Right lung (tissue), 2 donors: ENCODE measurements at regions not wholly inside any gene's neighbourhood (a gene's known extent, or its start where the extent isn't known, plus 50 kb on each side); places are given as distances from the start of the nearest gene placed in this dataset.
"Not testable (repeated sequence)": the region's sequence is repeated elsewhere in the genome, so short reads cannot be mapped to it uniquely, and the experiment has no call there.

Experiments used
- DNase-seq, 2 donors: peaks; one replicate each; pipeline ENCODE4 v3.0.0-alpha.2; 2013

- DNase-seq, result no peak
These were observed 188.5 kb downstream of the PWWP3B start for GRCh38 chrX:106356580-106356979.

- DNase-seq, result no peak
These were observed 195.1 kb downstream of the PWWP3B start for GRCh38 chrX:106363214-106363613.

GRCh38 chrX:106378616-106379015 is 210.5 kb downstream of the PWWP3B start:
- no peak for DNase-seq

GRCh38 chrX:106391284-106391911 is 220.4 kb upstream of the RADX start:
- no peak for DNase-seq

GRCh38 chrX:106392346-106392745 is 219.4 kb upstream of the RADX start:
- DNase-seq, result no peak

GRCh38 chrX:106397788-106398538 is 213.8 kb upstream of the RADX start:
- DNase-seq, result no peak

GRCh38 chrX:106401965-106402559 is 209.7 kb upstream of the RADX start:
- no peak for DNase-seq

- no peak for DNase-seq
These were observed 207.3 kb upstream of the RADX start for GRCh38 chrX:106404512-106404911.

- no peak for DNase-seq
These were observed 196.4 kb upstream of the RADX start for GRCh38 chrX:106415276-106415895.

GRCh38 chrX:106436691-106437090 is 175.1 kb upstream of the RADX start:
- DNase-seq, result no peak

GRCh38 chrX:106437407-106437806 is 174.4 kb upstream of the RADX start:
- DNase-seq, result no peak

- DNase-seq, result no peak
These were observed 161.4 kb upstream of the RADX start for GRCh38 chrX:106450405-106450804.

GRCh38 chrX:106451933-106452332 is 159.8 kb upstream of the RADX start:
- DNase-seq, result no peak

GRCh38 chrX:106454991-106455390 is 156.8 kb upstream of the RADX start:
- no peak for DNase-seq

- no peak for DNase-seq
These were observed 154.0 kb upstream of the RADX start for GRCh38 chrX:106457802-106458201.

GRCh38 chrX:106467422-106467821 is 144.4 kb upstream of the RADX start:
- no peak for DNase-seq

GRCh38 chrX:106467943-106468342 is 143.8 kb upstream of the RADX start:
- DNase-seq, result no peak

- no peak for DNase-seq
These were observed 143.3 kb upstream of the RADX start for GRCh38 chrX:106468433-106468832.

GRCh38 chrX:106479920-106480319 is 131.9 kb upstream of the RADX start:
- DNase-seq, result no peak

- DNase-seq, result peak; percentile 18 to 48
These were observed 130.4 kb upstream of the RADX start for GRCh38 chrX:106481341-106481740.

- DNase-seq, result no peak
These were observed 127.5 kb upstream of the RADX start for GRCh38 chrX:106484233-106484632.

GRCh38 chrX:106493210-106493816 is 118.5 kb upstream of the RADX start:
- not testable (repeated sequence) for DNase-seq
